Activated B cell treated with CpG ODN at 0.5 μM for 24 hours (primary cell): ENCODE measurements at regions not wholly inside any gene's neighbourhood (a gene's known extent, or its start where the extent isn't known, plus 50 kb on each side); places are given as distances from the start of the nearest gene placed in this dataset.

Experiments
- ATAC-seq: fragments of 200-7000 bp; cut with Tn5 transposase; one replicate; pipeline ENCODE4 v1.10.0; 2021; ENCODE audit warnings: low read depth, mild to moderate bottlenecking, moderate library complexity
- CTCF ChIA-PET: fragments of 350-600 bp; sonication (Branson Sonifier 250); formaldehyde crosslinking; loops from one replicate; lab custom pipeline; 2021; ENCODE audit warnings: antibody characterized with exemption; lab: Charles Lee
- POLR2A ChIA-PET: fragments of 350-600 bp; sonication (Branson Sonifier 250); formaldehyde crosslinking; loops from one replicate; lab custom pipeline; 2021; ENCODE audit warnings: antibody characterized with exemption; lab: Charles Lee
- DNase-seq: peaks from one replicate; pipeline ENCODE4 v3.0.0; 2022
- H3K27ac Mint-ChIP-seq: one replicate; pipeline ENCODE4 v1.8.0; 2020; ENCODE audit warnings: mixed read lengths
- H3K27me3 Mint-ChIP-seq: one replicate; pipeline ENCODE4 v1.8.0; 2021; ENCODE audit warnings: mixed read lengths
- H3K36me3 Mint-ChIP-seq: one replicate; pipeline ENCODE4 v1.8.0; 2021; ENCODE audit warnings: low read depth, mixed read lengths
- H3K4me1 Mint-ChIP-seq: one replicate; pipeline ENCODE4 v1.8.0; 2021; ENCODE audit warnings: mixed read lengths
- H3K4me3 Mint-ChIP-seq: one replicate; pipeline ENCODE4 v1.8.0; 2020; ENCODE audit warnings: mild to moderate bottlenecking, mixed read lengths
- H3K9me3 Mint-ChIP-seq: one replicate; pipeline ENCODE4 v1.8.0; 2020; ENCODE audit warnings: mixed read lengths
- intact Hi-C: fragments of 100-400 bp; cut with micrococcal nuclease; formaldehyde crosslinking; loops from one replicate; pipeline ENCODE4 v1.15.1; 2024
- TF ChIP-seq, protein P1 (sequence below): fragments of 200-600 bp; IDR thresholded peaks from one replicate; pipeline ENCODE4 v1.8.0; 2022; ENCODE audit warnings: antibody characterized with exemption, mild to moderate bottlenecking

DNA sequence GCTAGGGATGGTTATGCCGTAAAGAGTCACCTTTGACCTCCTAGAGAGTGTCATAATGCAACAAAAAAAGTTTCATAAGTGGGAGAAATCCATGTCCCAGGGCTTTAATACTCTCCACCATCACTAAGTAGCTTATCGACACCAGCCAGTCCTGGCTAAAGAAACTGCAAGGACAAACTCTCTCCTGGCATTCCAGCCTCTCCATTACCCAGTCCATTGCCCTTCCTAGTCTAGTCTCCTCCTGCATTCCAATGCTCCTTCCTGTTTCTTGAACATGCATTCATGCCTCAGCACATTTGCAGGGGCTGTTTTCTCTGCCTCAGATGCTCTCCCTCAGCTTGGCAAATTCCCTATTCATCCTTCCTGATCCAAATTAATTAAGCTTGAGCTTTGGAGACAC is 364.1 kb downstream of the BRINP1 start:
- DNase-seq (no peak), ATAC-seq (no peak)
- Mint-ChIP-seq H3K9me3 (no peaks in the 10 kb centered on the region), H3K27ac (no peak overlapping the region), H3K36me3 (no peaks in the 10 kb centered on the region), H3K27me3 (no peaks in the 10 kb centered on the region), H3K4me3 (no peak overlapping the region), H3K4me1 (no peaks in the 10 kb centered on the region)
- TF ChIP-seq, protein P1, sequence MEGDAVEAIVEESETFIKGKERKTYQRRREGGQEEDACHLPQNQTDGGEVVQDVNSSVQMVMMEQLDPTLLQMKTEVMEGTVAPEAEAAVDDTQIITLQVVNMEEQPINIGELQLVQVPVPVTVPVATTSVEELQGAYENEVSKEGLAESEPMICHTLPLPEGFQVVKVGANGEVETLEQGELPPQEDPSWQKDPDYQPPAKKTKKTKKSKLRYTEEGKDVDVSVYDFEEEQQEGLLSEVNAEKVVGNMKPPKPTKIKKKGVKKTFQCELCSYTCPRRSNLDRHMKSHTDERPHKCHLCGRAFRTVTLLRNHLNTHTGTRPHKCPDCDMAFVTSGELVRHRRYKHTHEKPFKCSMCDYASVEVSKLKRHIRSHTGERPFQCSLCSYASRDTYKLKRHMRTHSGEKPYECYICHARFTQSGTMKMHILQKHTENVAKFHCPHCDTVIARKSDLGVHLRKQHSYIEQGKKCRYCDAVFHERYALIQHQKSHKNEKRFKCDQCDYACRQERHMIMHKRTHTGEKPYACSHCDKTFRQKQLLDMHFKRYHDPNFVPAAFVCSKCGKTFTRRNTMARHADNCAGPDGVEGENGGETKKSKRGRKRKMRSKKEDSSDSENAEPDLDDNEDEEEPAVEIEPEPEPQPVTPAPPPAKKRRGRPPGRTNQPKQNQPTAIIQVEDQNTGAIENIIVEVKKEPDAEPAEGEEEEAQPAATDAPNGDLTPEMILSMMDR = no peak
- POLR2A ChIA-PET = no interaction called here
- intact Hi-C loops = no loop called here
- CTCF ChIA-PET = no interaction called here

DNA sequence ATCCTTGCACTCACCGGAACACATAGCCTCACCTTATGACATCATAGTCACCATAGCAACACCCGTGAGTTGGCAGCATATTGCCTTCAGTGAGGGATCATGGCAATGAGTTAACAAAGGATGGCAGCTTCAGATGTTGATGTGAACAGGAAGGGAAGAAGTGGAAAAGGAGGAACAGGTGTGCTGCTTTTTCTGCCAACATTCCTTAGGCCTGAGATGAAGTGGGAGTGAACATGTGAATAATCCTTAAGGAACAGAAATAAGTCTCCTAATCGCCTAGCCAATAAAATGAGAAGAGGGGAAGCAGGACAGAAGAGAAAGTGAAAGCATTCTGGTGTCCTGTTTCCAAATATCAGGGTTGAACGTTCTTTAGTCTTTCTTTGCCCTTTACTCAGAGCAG is 360.0 kb downstream of the BRINP1 start:
- intact Hi-C loops = no loop called here
- POLR2A ChIA-PET = no interaction called here
- no peaks in the 10 kb centered on the region for H3K36me3 Mint-ChIP-seq
- no peak overlapping the region for H3K4me3 Mint-ChIP-seq
- H3K27ac Mint-ChIP-seq = no peak overlapping the region
- DNase-seq (no peak), ATAC-seq (no peak)
- no peaks in the 10 kb centered on the region for H3K27me3 Mint-ChIP-seq
- TF ChIP-seq, protein P1 = no peak
- CTCF ChIA-PET = no interaction called here
- no peaks in the 10 kb centered on the region for H3K9me3 Mint-ChIP-seq
- H3K4me1 Mint-ChIP-seq = no peaks in the 10 kb centered on the region

DNA sequence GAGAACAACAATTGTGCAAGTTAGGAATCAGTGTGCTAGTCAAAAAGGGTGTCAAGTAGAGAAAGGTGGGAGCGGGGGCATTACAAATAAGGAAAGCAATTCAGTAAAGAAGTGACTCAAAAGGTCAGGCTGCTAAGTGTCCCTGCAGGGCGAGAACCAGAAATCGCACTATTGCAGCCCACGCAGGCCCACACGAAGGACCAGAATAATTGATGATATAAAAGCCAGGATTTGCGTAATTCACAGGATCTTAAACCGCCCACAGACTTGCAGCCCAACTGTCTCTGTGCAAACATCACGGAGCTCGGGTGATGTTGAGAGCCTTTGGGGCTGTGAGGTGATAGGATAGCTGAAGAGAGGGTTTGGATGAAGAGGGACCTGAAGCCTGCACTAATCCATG is 349.0 kb downstream of the BRINP1 start:
- CTCF ChIA-PET = no interaction called here
- H3K27ac Mint-ChIP-seq = no peak overlapping the region
- TF ChIP-seq, protein P1 = no peak

DNA sequence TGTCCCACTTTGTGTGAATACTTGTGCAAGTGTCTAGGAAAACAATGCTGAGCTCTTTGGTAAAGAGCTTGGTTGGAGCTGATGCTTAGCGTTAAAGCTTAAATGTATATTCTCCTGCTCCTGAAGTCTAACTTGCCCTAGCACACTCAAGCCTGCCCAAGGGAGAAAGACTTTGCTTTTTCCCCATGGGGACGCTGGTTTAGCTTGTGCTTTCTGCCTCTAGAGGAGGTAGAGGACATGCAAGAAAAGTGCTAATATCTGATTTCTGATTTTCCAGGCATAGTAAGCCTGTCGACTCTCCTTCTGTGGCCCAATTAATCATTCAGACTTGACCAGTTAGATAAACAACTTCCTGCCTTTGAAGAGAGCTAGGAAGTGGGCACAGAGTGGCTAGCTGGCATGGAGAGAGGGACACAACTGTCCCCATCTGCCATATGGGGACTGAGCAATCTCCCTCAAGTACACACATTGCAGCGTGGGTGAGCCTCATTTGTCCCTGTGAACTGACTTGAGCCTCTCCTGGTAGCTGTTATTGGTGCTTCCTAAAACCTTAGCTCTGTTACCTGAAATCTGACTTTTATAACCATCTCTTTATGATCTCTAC is 348.4 kb downstream of the BRINP1 start:
- H3K36me3 Mint-ChIP-seq = no peaks in the 10 kb centered on the region
- H3K27ac Mint-ChIP-seq = no peak overlapping the region
- DNase-seq (no peak), ATAC-seq (no peak)
- ChIA-PET CTCF (no interaction called here), POLR2A (no interaction called here)
- no peaks in the 10 kb centered on the region for H3K27me3 Mint-ChIP-seq
- H3K4me1 Mint-ChIP-seq = no peaks in the 10 kb centered on the region
- TF ChIP-seq, protein P1 = no peak
- intact Hi-C loops = no loop called here
- H3K9me3 Mint-ChIP-seq = no peaks in the 10 kb centered on the region
- no peak overlapping the region for H3K4me3 Mint-ChIP-seq

More for the DNA sequence above, 349.0 kb downstream of the BRINP1 start:
- POLR2A ChIA-PET = no interaction called here
- Mint-ChIP-seq H3K36me3 (no peaks in the 10 kb centered on the region), H3K4me1 (no peaks in the 10 kb centered on the region), H3K9me3 (no peaks in the 10 kb centered on the region), H3K4me3 (no peak overlapping the region), H3K27me3 (no peaks in the 10 kb centered on the region)
- DNase-seq = no peak
- ATAC-seq = no peak
- intact Hi-C loops = no loop called here

DNA sequence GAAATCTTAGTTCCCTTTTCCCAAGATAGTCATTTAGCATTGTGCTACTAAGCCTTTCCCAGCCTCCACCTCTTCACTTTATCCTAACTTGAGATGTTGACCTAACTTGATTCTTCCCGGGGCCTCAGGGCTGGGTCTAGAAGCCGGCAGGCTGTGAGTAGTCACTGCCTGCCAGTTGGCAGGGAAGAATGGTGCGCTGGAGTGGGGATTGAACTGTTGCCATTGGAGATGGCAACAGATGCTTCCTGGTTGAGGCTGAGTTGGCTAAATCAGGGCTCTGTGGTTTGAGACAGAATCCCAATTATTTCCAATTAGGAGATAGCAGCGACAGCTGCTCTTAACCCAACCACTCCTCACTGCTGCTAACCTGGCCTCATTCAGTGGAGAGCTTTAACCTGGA is 343.1 kb downstream of the BRINP1 start:
- DNase-seq = no peak
- no peaks in the 10 kb centered on the region for H3K36me3 Mint-ChIP-seq
- ATAC-seq = no peak
- CTCF ChIA-PET = no interaction called here
- no peaks in the 10 kb centered on the region for H3K4me1 Mint-ChIP-seq
- POLR2A ChIA-PET = no interaction called here
- H3K4me3 Mint-ChIP-seq = no peak overlapping the region
- TF ChIP-seq, protein P1 = no peak
- H3K27me3 Mint-ChIP-seq = no peaks in the 10 kb centered on the region
- no peaks in the 10 kb centered on the region for H3K9me3 Mint-ChIP-seq
- H3K27ac Mint-ChIP-seq = no peak overlapping the region
- intact Hi-C loops = no loop called here
